ENCODE measurements at regions not wholly inside any gene's neighbourhood (a gene's known extent, or its start where the extent isn't known, plus 50 kb on each side); places are given as distances from the start of the nearest gene placed in this dataset.

DNA sequence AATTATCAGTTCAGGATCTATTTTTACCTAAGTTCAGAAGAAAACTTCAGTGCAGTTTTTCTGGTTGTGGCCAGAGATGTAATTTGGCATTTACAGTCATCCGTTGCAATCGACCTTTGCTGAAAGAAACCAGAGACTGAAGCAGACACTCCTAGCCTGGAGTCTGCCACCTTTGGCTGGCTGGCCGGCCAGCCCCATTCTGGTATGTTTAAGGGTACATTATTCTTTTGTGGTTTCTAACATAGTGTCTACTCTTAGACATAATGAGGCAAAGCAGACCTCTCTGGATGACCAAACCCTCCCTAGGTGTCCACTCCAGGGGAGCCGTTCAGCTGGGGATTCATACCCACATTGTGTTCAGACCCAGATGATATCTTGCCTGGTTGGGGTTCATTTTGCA is 275.9 kb upstream of the TPM1 start:
- TF ChIP-seq CTCF (IDR thresholded peaks at IDR 0.05; ENCODE audit: low read depth, low read length, missing input control) (no peak), TAF1 (conservative IDR thresholded peaks at IDR 0.05) (no peak), REST (IDR thresholded peaks at IDR 0.05) (no peak), HNF4A (conservative IDR thresholded peaks at IDR 0.05) (no peak)

All from liver (tissue), 3 donors.